CD4-positive, alpha-beta T cell (primary cell): ENCODE measurements at regions not wholly inside any gene's neighbourhood (a gene's known extent, or its start where the extent isn't known, plus 50 kb on each side); places are given as distances from the start of the nearest gene placed in this dataset.

Experiments used
- ATAC-seq: fragments of 200-7000 bp; cut with Tn5 transposase; one replicate; pipeline ENCODE4 v1.10.0; 2022; ENCODE audit warnings: mild to moderate bottlenecking; ENCODE audit not compliant: poor library complexity
- CTCF ChIA-PET: fragments of 350-600 bp; sonication (Branson Sonifier 250); formaldehyde crosslinking; loops from one replicate; lab custom pipeline; 2021; ENCODE audit warnings: antibody characterized with exemption, inconsistent platforms; lab: Charles Lee
- POLR2A ChIA-PET: fragments of 350-600 bp; sonication (Branson Sonifier 250); formaldehyde crosslinking; loops from one replicate; lab custom pipeline; 2021; ENCODE audit warnings: antibody characterized with exemption, inconsistent platforms; lab: Charles Lee
- DNase-seq, 14 experiments: peaks; one replicate each; pipeline ENCODE4 v3.0.0-alpha.2; 2013 to 2020; ENCODE audit warnings: mixed read lengths in 2 of 14
- H3K27ac ChIP-seq, 2 donors: one replicate each; pipeline versions ENCODE4 v1.5.1 to v1.7.0; 2013; ENCODE audit warnings: low read length in 2 of 2, low read depth in 1 of 2, mild to moderate bottlenecking in 1 of 2
- H3K27me3 ChIP-seq, 2 experiments: 1 replicate in 1 of 2; 2 replicates in 1 of 2; pipeline versions ENCODE4 v1.6.1 to v1.7.0; 2013; ENCODE audit warnings: low read length in 2 of 2, control low read depth in 1 of 2, mild to moderate bottlenecking in 1 of 2, moderate library complexity in 1 of 2; ENCODE audit not compliant: insufficient read depth in 2 of 2, control insufficient read depth in 1 of 2
- H3K36me3 ChIP-seq: one replicate; pipeline ENCODE4 v1.6.1; 2013; ENCODE audit warnings: low read length, control low read depth; ENCODE audit not compliant: insufficient read depth
- H3K4me1 ChIP-seq: one replicate; pipeline ENCODE4 v1.6.1; 2013; ENCODE audit warnings: low read length, control low read depth; ENCODE audit not compliant: insufficient read depth
- H3K4me3 ChIP-seq: one replicate; pipeline ENCODE4 v1.5.1; 2013; ENCODE audit warnings: mild to moderate bottlenecking, low read length, moderate library complexity
- H3K9me3 ChIP-seq, 2 experiments: 1 replicate in 1 of 2; 2 replicates in 1 of 2; pipeline versions ENCODE4 v1.6.1 to v1.7.0; 2013; ENCODE audit warnings: low read length in 2 of 2, mild to moderate bottlenecking in 2 of 2, control low read depth in 1 of 2, moderate library complexity in 1 of 2; ENCODE audit not compliant: control insufficient read depth in 1 of 2, insufficient read depth in 1 of 2
- H3K27ac Mint-ChIP-seq: one replicate; pipeline ENCODE4 v1.8.0; 2020; ENCODE audit warnings: mixed read lengths
- H3K27me3 Mint-ChIP-seq: one replicate; pipeline ENCODE4 v1.8.0; 2021; ENCODE audit warnings: mixed read lengths
- H3K36me3 Mint-ChIP-seq: one replicate; pipeline ENCODE4 v1.8.0; 2021; ENCODE audit warnings: low read depth, mixed read lengths
- H3K4me1 Mint-ChIP-seq: one replicate; pipeline ENCODE4 v1.8.0; 2021; ENCODE audit warnings: low read depth, mixed read lengths
- H3K4me3 Mint-ChIP-seq: one replicate; pipeline ENCODE4 v1.8.0; 2020; ENCODE audit warnings: mild to moderate bottlenecking, mixed read lengths
- H3K9me3 Mint-ChIP-seq: one replicate; pipeline ENCODE4 v1.8.0; 2020; ENCODE audit warnings: mixed read lengths
- CTCF ChIP-seq: fragments of 200-600 bp; IDR thresholded peaks from one replicate; pipeline ENCODE4 v1.8.0; 2022; ENCODE audit warnings: antibody characterized with exemption, mild to moderate bottlenecking
- intact Hi-C, 2 experiments: fragments of 100-400 bp; cut with DNase I in 1 of 2; cut with micrococcal nuclease in 1 of 2; formaldehyde crosslinking; loops; one replicate each; pipeline versions ENCODE4 v1.15.1 to v1.9.0; 2023 to 2025; cut with DNase I, micrococcal nuclease

GRCh38 chr6:43948527-43949485 lies 178.4 kb downstream of the MRPL14 start:
- Mint-ChIP-seq H3K27me3 (peaks cover 7% of the 10 kb centered on the region), H3K4me3 (no peak overlapping the region), H3K9me3 (peaks cover 14% of the 10 kb centered on the region), H3K27ac (no peak overlapping the region), H3K4me1 (no peaks in the 10 kb centered on the region), H3K36me3 (no peaks in the 10 kb centered on the region)
- Histone ChIP-seq H3K4me1 (no peaks in the 10 kb centered on the region), H3K9me3 (peaks cover 5 to 20% of the 10 kb centered on the region in 2 experiments), H3K27me3 (no peaks in the 10 kb centered on the region), H3K4me3 (no peak overlapping the region), H3K27ac (no peak overlapping the region), H3K36me3 (no peaks in the 10 kb centered on the region)
- no peak for DNase-seq
- intact Hi-C loops = no loop called here
- no peak for TF ChIP-seq CTCF
- no peak for ATAC-seq
- CTCF ChIA-PET = no interaction called here
- POLR2A ChIA-PET = no interaction called here

GRCh38 chr6:43947860-43948259 lies 177.8 kb downstream of the VEGFA start:
- no peak for TF ChIP-seq CTCF
- ATAC-seq = no peak
- Histone ChIP-seq H3K4me3 (no peak overlapping the region), H3K9me3 (peaks cover 12 to 20% of the 10 kb centered on the region in 2 experiments), H3K36me3 (no peaks in the 10 kb centered on the region), H3K4me1 (no peaks in the 10 kb centered on the region), H3K27me3 (no peaks in the 10 kb centered on the region), H3K27ac (no peak overlapping the region)
- POLR2A ChIA-PET = no interaction called here
- H3K27me3 Mint-ChIP-seq = no peaks in the 10 kb centered on the region
- H3K36me3 Mint-ChIP-seq = no peaks in the 10 kb centered on the region
- CTCF ChIA-PET = no interaction called here
- intact Hi-C loops = no loop called here
- no peak for DNase-seq
- H3K4me3 Mint-ChIP-seq = no peak overlapping the region
- H3K27ac Mint-ChIP-seq = no peak overlapping the region
- H3K4me1 Mint-ChIP-seq = no peaks in the 10 kb centered on the region
- H3K9me3 Mint-ChIP-seq = peaks cover 14% of the 10 kb centered on the region

- Histone ChIP-seq H3K36me3 (no peaks in the 10 kb centered on the region), H3K27me3 (no peaks in the 10 kb centered on the region), H3K9me3 (peaks cover 12 to 20% of the 10 kb centered on the region in 2 experiments), H3K27ac (no peak overlapping the region), H3K4me3 (no peak overlapping the region), H3K4me1 (no peaks in the 10 kb centered on the region)
- Mint-ChIP-seq H3K36me3 (no peaks in the 10 kb centered on the region), H3K4me1 (no peaks in the 10 kb centered on the region), H3K4me3 (no peak overlapping the region), H3K27ac (no peak overlapping the region), H3K27me3 (no peaks in the 10 kb centered on the region), H3K9me3 (peaks cover 14% of the 10 kb centered on the region)
- ChIA-PET CTCF (no interaction called here), POLR2A (no interaction called here)
- no peak for TF ChIP-seq CTCF
- DNase-seq = no peak
- intact Hi-C loops = no loop called here
- no peak for ATAC-seq
Observed at GRCh38 chr6:43946641-43947363, 176.8 kb downstream of the VEGFA start.
